ENCODE measurements at regions not wholly inside any gene's neighbourhood (a gene's known extent, or its start where the extent isn't known, plus 50 kb on each side); places are given as distances from the start of the nearest gene placed in this dataset.

- H3K56ac ChIP-seq (ENCODE audit: insufficient read length, low read depth, low read length) = no peak overlapping the region
- H4K20me1 ChIP-seq (ENCODE audit: control insufficient read depth, insufficient read depth, insufficient read length) = no peaks in the 10 kb centered on the region
- H3K14ac ChIP-seq (ENCODE audit: insufficient read depth, low read length) = no peak overlapping the region
- H3K36me3 Mint-ChIP-seq (ENCODE audit: insufficient read depth in 1 of 3, low read depth in 3 of 3) = peaks cover 0 to 9% (median 4%) of the 10 kb centered on the region in 3 experiments; a peak in 4 of 7 replicates
- H3K4me1 ChIP-seq (ENCODE audit: insufficient read depth, low read length) = no peaks in the 10 kb centered on the region
- peaks cover 0 to 10% of the 10 kb centered on the region in 2 experiments; a peak in 4 of 5 replicates for H3K9me3 Mint-ChIP-seq
- H3K4ac ChIP-seq (ENCODE audit: low read depth, low read length) = no peak overlapping the region
- H3K27ac Mint-ChIP-seq = no peak overlapping the region
- H3K79me1 ChIP-seq (ENCODE audit: insufficient read depth, low read depth, low read length, poor library complexity, severe bottlenecking) = no peaks in the 10 kb centered on the region
- no peak overlapping the region for H2BK20ac ChIP-seq (ENCODE audit: low read depth, low read length, poor library complexity, severe bottlenecking)
- WGBS (ENCODE audit: extremely low coverage, insufficient read length, low lambda C conversion rate) = no CpG with 5 or more reads among the region's 4 CpGs
- no peak overlapping the region for H2AK5ac ChIP-seq (ENCODE audit: insufficient read length, low read length)
- peaks cover 7% of the 10 kb centered on the region for H3K27me3 Mint-ChIP-seq (ENCODE audit: low read depth)
- H3K23ac ChIP-seq (ENCODE audit: insufficient read length, low read depth, low read length) = no peak overlapping the region
- DNase-seq = no peak
- no peak overlapping the region for H4K91ac ChIP-seq (ENCODE audit: insufficient read length, low read depth, low read length)
- no peak overlapping the region for H3K27ac ChIP-seq (ENCODE audit: insufficient read length, low read depth, low read length)
- no peaks in the 10 kb centered on the region for H3K4me1 Mint-ChIP-seq
- H3K18ac ChIP-seq (ENCODE audit: insufficient read length, low read depth, low read length) = no peak overlapping the region
- no peak overlapping the region for H2BK15ac ChIP-seq (ENCODE audit: low read depth, low read length)
- no peaks in the 10 kb centered on the region for H3K27me3 ChIP-seq (ENCODE audit: insufficient read depth, low read length)
- H3K9me3 ChIP-seq (ENCODE audit: control insufficient read depth, low read depth, low read length) = no peaks in the 10 kb centered on the region
- no peak overlapping the region for H3K4me2 ChIP-seq (ENCODE audit: insufficient read depth, insufficient read length, low read length)
- no peaks in the 10 kb centered on the region for H3K23me2 ChIP-seq (ENCODE audit: insufficient read length, low read depth, low read length, poor library complexity, severe bottlenecking)
- H4K5ac ChIP-seq (ENCODE audit: insufficient read length, low read depth, low read length) = no peak overlapping the region
- H2BK5ac ChIP-seq (ENCODE audit: insufficient read length, low read length) = no peak overlapping the region
- no peak overlapping the region for H2BK12ac ChIP-seq (ENCODE audit: insufficient read length, low read depth, low read length)
- no peak overlapping the region for H2AFZ ChIP-seq (ENCODE audit: low read length)
- no peak overlapping the region for H3T11ph ChIP-seq (ENCODE audit: low read length)
- H3K9ac ChIP-seq (ENCODE audit: extremely low read depth, insufficient read length, low read length) = no peak overlapping the region
- H3K4me3 Mint-ChIP-seq = no peak overlapping the region
- H4K8ac ChIP-seq (replicated peaks; ENCODE audit: insufficient read length, low read depth, low read length) = no peak overlapping the region
- no peak for TF ChIP-seq CTCF (conservative IDR thresholded peaks at IDR 0.05)
- no peak overlapping the region for H2BK120ac ChIP-seq (ENCODE audit: low read depth, low read length, poor library complexity, severe bottlenecking)
- no peaks in the 10 kb centered on the region for H3K79me2 ChIP-seq (ENCODE audit: insufficient read depth, low read length)
Observed at GRCh38 chr18:32831781-32832180, 59.0 kb upstream of the KLHL14 start.

All from H9 (cell line).